HG03196 (cell line): ENCODE measurements at regions not wholly inside any gene's neighbourhood (a gene's known extent, or its start where the extent isn't known, plus 50 kb on each side); places are given as distances from the start of the nearest gene placed in this dataset.

ENCODE experiments used
- ATAC-seq: cut with Tn5 transposase; IDR thresholded peaks from one replicate; pipeline ENCODE4 v1.9.1; 2021; ENCODE audit not compliant: unreplicated experiment

DNA sequence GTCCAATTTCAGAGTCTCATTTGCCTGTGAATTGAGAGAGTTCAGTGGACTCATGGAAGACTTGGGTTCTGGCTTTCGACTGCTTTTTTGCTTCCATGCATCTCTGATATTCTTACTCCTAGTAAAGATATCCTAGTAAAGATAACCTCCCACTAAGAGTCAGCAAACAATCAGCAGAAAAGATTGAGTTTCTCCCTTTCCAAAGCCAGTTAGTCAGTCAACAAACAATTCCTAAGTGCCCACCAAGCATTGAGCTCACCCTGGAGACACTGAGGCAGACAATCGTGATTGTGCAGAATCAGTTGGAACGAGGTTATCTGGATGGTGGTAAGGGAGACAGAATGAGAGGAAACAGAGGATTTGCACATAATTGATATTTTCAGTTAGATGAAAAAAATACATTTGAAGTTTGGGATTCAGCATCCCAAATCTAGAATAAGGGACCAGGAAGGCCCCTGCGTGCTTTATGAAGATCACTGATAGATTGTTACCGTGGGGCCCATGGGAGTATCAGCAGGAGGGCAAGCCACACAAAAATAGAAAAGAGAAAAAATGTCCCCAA lies 99.7 kb upstream of the SLC38A2 start:
- ATAC-seq, result no peak

DNA sequence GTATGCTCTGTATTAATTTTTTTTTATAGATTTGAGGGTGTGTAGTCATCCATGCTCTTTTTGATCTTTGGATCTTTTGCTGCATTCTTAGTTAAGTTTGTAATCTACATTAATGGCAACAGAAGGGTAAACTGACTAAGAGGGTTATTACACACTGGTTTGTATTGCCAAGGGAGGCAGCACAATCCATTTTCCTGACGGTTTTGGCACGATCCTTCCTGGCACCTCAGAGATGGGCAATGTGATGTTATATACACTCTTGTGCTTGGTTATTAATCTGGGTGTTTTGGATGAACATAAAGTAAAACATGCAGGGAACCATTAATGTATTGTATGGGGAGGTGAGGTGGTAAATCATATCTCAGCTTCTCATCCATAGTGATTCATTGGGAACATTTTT lies 98.8 kb upstream of the SLC38A2 start:
- ATAC-seq, result no peak

DNA sequence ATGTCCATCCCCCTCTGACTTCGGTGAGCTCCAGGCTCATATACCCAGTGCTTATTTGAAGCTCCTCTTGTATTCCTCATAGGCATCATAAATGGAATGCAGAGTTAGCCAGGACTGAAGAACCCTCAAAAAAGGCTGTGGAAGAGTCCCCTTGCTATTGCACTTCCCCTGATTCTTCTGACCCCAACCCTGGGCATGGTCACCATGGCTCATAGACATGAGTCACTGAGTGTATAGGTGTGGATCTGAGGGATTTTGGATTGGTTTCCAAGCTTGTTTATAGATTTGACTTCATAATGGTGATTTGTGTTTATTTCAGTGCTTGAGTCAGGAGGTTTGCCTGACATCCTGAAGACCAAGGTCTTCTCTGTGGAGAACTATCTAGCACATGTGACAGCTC lies 98.4 kb upstream of the SLC38A2 start:
- no peak for ATAC-seq

DNA sequence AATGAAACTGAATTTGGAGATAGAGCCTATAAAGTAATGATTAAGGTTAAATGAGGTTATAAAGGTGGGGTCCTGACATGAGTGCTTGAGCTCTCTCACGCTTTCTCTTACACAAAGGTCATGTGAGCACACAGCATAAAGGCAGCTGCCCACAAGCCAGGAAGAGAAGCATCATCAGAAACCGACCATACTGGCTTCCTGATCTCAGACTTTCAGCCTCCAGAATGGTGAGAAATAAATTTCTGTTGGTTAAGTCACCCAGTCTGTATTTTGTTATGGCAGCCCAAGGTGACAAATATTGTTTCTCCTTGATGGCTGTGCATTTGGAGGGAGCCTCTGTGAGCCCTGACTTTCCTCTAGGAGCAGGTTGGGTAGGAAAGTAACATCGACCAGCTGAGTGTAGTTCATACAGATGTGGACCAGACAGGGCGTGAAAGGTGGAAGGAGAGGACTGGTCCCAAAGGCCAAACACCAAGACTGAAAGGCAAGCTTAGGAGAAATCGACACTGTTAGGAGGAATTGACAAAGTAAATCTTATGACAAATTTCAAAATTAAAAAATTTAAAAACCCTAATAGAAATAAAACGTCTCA lies 97.6 kb upstream of the SLC38A2 start:
- no peak for ATAC-seq

DNA sequence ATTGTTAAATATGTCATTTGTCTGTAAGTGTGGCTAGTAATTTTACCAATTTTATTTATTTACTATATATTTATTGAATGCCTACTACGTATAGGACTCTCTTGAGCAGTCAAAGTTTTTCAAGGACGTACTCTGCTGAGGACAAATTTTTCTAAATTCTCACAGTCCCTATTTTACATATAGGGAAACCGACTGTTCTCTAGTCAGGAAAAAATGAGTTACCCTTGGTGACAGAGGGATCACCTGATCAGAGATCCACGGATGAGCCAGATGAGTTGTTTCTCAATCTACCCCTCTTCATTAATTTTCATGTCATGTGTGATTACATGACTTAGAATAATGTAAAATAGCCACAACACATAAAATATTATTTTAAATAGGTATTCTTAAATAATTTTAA lies 96.2 kb upstream of the SLC38A2 start:
- ATAC-seq, result no peak

DNA sequence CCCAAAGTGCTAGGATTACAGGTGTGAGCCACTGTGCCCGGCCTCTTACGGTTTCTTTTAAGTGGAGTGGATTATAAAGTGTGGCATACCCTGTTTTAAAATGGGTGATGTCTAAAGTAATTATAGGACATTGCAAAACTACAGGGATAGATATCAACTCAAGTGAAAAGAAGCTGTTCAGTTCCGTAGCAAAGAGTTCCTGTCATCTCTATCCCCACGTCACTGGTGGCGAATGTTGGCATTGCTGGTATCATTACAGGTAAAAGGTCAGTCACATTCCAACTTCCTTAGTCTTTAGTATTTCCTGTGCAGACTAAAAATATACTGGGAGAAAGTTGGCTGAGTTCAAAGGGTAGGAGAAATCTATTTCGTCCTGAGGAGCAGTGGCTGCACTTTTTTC lies 95.6 kb upstream of the SLC38A2 start:
- ATAC-seq, result no peak

DNA sequence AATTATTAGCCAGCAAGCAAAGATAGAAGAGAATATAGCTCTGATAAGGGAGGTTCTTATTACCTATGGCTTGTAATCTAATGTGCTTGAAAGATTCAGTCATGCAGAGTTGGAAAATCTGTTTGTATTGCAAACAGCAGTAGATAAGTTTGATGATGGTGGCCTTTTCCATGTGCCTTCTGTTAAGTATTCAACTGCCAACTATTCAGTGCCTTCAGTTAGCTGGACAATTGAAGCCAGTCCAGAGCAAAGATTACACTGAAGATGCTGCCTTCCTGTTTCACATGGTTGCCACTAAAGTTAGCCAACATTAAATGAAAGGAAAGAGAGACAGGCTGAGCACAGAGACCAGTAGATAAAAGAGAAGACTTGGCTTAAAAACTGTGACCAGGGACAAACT lies 92.7 kb upstream of the SLC38A2 start:
- no peak for ATAC-seq

DNA sequence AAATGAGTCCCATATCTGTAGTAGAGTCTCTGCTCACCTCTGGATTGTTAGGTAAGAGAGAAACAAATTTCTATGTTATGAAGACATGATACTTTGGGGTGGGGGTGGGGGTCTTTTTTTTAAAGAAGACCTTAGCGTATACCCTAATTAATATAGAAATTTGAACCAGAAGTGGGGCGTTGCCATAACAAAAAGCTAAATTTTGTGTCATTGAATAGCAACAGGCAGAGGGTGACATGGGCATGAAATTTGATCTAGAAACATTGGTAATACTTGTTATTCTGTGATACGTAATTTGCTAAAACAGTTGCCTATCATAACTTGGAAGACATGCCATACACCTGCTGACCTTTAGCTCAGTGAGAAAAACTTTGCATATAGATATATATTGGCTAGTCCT lies 92.3 kb upstream of the SLC38A2 start:
- ATAC-seq, result no peak

DNA sequence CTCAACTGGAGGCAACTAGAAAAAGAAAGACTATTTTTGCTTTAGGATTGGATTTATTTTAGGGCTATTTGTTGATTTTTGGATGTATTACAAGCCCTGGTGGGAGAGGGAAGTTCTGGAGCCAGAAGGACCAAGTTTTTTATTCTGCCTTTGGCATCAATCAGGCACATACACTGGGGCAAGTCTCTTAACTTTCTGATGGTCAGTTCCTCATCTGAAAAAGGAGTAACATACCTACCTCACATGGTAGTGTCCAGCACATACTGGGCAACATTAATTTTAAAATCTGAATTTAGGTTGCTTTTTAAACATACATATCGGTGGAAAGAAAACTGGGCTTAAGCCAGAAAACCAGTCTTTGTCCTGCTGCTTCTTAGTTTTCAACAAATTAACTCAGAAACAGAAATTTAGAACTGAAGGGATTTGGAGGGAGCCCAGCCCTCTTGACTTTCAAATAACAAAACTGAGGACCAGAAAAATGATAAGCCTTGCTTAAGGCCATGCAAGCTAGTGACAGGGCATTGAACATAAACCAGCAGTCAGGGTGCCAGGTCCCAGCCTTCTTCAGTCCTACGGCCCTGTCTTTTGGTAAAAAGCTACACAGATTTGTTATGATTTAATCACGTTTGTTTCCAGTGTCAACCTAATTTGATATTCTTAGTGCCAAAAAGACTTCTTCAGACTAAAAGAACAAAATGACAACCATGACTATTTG lies 90.2 kb upstream of the SLC38A2 start:
- no peak for ATAC-seq

DNA sequence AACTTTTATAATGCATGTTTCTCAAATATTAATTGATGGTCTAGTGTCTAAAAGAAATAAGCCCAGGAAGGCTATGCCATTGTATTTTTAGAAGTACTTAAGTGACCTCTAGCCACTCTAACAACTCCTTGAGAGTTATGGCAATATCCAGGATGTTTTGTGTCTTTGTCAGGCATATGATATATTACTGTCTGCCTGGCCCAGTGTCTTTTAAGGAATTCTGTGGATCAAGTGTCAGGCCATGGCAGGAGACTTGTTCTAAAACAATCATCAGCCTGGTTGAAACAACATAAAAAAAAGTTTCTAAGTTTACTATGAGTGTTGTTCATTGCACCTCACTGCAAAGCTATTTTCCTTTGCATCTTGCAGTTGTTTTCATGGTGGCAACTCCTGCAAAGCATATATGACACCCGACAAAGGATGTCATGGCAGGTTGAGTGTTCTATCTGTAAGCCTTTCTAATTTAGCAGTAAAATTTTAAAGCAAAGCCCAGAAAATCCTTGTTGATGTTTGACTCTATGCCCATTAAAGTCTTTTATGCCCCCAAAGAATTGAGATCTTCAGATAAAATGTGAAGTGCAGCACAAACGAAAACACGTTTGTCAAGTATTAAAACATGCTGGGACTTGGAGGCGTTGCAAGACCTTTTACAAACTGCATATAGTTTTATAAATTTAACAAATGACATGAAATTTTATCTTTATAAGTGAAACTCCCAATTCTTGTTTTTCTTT lies 89.5 kb upstream of the SLC38A2 start:
- no peak for ATAC-seq

DNA sequence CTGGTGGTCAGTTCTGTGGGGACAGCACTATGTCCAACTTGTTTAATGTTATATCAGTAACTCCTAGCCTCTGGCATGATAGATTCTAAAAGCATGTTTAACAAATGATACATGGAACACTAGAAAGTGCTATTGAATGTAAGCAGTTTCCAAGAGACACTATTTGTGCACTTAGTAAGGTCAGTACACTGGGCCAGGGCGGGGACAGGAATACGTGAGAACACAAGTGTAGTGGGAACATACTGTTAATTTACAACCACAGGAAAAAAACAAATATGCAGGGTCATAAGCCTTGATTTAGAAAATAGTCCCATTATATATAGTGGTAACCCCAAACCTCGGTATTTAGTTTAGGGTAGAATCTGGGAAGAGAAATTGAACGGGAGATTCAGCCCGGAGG lies 88.9 kb upstream of the SLC38A2 start:
- ATAC-seq, result no peak

DNA sequence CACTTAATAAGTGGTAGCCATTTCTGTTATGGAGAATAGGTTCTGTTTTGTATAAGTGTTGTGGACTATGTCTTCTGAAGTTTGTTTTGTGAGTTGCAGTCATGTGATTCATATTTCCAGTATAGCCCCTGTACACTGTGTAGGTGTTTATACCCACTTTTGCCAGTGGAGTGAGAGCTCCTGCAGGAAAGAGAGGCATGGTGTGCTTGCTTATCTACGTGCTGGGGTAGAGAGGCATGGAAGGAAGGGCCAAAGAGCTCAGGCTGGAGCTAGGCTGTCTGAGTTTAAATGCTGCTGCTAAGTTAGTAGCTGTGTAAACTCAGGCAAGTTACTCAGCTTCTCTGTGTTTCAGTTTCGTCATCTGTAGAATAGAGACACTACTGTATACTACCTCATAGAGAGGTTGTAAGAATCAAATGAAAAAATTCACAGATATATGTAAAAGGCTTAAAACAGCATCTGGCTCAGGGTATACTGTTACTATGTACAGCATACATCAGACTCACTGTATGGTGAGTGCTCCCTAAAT lies 88.2 kb upstream of the SLC38A2 start:
- no peak for ATAC-seq

DNA sequence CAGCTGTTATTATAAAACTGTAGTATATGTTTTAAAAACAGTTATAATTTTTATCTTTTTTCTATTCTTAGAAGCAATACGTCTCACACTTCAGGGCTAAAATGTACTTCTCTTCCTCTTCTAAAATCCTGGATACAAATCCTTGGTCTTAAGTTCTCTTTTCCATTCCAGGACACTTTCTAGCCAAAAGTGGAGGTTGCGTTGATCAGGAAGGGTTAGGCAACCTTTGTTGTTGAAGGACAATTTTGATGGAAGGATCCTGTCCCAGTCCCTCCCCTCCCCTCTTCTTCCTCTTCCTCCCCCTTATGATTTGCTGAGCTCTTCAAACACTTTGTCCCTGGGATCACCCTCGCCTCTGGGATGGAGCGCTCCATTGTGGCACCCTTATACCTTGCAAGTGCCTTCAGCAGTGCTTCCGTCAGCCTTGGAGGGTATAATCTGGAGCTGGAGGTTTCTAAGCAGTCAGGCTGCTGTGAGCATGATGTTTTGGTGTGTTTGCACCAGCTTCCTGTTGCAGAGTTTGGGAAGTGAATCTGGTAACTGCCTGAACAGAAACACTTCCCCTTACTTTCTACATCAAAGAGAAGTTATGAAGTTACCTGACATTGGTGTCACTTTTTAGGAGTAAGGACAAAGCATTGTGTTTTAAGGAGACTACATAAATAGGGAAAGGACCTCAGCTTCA lies 87.4 kb upstream of the SLC38A2 start:
- no peak for ATAC-seq

DNA sequence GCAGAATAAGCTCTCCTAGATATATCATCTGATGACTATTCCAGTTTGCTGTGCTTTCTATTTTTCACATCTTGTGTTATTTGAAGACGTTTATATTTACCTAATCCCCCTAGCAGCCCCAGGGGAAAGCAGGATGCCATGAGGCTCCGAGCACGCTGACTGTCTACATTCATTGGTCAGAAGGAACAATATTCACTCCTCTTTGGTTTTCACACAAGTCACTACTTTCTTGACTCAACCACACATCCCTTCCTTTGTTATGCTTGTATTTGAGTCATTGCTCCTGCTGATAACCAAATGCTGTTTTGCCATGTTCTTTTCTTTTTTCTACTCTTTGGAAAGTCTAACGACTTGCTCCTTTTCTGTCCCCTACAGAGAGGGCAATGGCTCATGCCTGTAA lies 86.5 kb upstream of the SLC38A2 start:
- no peak for ATAC-seq

DNA sequence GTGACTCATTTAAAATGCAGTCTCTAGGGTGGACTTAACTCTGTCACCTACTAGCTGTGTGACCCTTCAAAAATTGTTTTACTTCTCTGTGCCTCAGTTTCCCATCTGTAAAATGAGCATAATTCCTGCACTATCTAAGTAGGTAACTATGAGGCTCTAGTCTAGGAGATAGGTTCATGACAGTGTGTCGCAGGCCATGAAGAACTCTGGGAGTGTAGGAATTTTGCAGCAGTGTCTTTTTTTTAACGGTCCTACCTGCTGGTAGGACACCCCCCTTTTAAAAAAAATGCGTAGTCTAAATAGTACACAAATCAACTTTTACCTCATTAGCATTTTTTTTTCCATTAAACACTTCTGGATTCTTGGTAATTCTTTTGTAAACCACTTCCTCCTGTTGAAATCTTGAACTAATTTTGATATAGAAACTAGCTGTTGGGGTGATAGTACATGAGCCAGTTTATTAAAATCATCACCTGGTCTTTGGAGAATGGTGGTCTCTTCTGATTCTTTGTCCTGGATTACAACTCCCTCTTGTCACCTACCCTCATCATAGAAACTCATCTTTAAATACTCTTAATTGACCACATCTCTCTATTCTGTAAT lies 86.0 kb upstream of the SLC38A2 start:
- no peak for ATAC-seq

DNA sequence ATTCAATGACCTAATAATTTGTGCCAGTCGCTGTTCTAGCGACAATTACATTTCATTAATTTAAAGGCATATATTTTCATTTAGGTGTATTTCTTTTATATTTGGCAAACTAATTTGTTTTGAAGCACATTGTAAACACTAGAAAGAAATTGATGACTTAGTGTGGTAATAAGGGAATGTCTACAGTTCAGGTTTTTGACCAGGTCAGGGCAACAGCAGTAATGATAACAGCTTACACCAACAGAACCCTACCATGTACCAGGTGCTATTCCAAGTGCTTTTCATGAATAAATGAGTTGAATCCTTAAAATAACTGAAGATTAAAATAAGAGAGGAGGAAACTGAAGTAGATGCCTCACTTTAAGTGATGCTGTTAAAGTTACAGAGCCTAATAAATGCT lies 85.4 kb upstream of the SLC38A2 start:
- no peak for ATAC-seq

DNA sequence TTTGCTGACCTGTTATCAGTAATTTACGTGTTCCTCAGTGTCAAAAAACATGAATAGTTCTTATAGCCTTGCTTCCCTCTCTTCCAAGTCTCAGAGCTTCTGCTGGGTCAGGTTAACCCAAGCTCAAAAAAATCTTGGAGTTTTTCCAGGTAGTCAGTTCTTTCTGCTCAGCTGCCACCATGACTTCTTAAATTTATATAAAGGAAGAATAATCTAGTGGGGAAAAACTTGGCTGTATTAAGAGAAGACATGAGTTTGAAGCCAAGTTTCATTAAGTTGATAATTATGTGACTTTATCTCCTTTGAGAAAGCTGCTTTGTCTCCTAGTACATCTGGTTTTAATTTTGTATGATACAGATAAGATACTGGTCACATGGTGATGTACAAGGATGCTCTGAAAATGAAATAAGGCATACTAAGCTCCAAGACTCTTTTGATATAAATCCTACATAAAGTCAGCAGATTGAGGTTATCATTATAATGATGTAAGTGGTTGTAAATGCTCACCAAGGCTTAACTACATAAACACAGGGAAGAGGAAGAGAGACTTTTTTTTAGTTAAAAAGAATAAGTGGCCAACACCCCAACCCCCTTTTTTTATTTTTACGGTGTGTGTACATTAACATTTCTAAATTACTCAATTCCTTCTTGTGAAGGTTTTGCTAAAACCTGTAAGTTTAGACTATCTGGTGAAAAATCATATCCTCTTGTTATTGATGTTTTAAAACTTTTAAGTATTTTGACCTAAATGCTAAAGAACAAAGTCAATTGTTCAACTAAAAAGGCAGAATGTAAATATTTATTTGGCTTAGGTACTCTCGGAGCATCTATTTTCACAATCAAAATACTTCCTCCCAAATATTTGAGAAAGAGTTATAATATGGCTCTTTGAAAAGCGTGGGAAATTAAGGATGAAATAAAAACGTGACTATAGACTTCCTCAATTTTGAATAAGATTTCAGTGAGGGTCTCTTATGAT lies 84.1 kb upstream of the SLC38A2 start:
- no peak for ATAC-seq

DNA sequence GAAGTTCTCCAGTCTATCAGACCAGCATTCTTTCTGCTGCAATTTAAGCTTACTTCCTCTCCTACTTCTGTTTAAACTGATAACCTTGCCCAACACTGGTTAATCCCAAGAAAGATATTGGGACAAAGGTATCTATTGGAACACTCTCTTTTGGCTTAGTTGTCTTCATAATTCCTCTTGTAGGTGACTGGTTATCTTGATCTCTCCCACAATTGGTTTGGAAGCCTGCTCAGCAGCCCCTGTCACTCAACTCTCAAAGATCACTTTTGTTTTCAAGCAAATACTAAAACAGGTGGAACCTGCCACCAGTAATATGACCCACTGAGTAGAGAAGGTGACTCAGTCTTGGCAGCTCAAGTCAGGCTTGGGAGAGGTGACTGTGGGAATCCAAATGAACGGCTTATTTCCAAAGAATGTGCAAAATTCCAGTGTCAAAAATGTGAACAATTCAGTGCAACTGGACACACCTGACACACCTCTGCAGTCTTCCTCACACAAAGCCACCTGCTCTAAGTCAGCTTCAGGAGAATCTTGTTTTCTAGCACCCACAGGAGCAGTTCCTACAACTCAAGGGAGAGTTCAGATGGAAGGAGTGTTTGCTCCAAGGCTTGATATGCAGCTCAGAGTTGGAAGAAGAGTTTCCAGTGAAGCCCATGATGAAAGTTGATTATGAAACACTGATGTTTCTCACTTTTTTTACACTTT lies 83.2 kb upstream of the SLC38A2 start:
- no peak for ATAC-seq

DNA sequence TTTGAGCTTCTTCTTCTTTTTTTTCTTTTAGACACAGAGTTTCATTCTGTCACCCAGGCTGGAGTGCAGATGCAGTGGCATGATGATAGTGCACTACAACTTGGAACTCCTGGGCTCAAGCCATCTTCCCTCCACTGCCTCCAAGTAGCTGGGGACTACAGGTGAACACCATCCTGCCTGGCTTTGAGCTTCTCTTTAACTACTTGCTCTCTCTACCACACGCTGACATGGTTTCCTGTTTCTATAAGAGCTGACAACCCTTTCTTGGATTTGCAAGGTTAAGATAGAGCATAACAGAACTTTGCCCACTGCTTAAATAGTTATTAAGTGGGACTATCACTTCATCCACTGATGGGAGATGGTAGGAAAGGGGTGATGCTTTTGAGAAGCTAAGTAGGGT lies 82.4 kb upstream of the SLC38A2 start:
- no peak for ATAC-seq
